ENCODE measurements at regions not wholly inside any gene's neighbourhood (a gene's known extent, or its start where the extent isn't known, plus 50 kb on each side); places are given as distances from the start of the nearest gene placed in this dataset.

DNA sequence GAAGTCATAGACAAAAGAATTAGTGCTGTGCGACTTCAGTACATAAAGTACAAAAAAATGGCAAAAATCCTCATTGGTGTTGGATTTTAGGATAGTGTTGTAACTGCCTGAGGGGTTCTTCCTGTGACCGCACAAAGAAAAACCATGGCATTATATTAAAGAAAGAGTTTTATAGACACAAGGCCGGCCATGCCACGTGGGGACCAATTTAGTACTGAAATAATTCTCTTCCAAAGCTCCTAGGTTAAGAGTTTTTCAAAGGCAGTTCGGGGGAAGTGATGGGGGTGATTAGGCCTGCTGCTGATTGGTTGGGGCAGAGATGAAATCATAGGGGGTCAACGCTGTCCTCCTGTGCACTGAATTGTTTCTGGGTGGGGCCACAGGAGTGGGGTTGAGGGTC lies 150.9 kb upstream of the EEA1 start:
- no peak overlapping the region for H3K27ac ChIP-seq
- no peak for DNase-seq
- H3K27me3 ChIP-seq (ENCODE audit: insufficient read depth, low read depth, severe bottlenecking), result no peaks in the 10 kb centered on the region
- H3K36me3 ChIP-seq, result no peaks in the 10 kb centered on the region
- no peak overlapping the region for H3K4me3 ChIP-seq (ENCODE audit: low read depth, low read length)
- H3K9me3 ChIP-seq (ENCODE audit: severe bottlenecking), result no peaks in the 10 kb centered on the region
- TF ChIP-seq, protein P1, sequence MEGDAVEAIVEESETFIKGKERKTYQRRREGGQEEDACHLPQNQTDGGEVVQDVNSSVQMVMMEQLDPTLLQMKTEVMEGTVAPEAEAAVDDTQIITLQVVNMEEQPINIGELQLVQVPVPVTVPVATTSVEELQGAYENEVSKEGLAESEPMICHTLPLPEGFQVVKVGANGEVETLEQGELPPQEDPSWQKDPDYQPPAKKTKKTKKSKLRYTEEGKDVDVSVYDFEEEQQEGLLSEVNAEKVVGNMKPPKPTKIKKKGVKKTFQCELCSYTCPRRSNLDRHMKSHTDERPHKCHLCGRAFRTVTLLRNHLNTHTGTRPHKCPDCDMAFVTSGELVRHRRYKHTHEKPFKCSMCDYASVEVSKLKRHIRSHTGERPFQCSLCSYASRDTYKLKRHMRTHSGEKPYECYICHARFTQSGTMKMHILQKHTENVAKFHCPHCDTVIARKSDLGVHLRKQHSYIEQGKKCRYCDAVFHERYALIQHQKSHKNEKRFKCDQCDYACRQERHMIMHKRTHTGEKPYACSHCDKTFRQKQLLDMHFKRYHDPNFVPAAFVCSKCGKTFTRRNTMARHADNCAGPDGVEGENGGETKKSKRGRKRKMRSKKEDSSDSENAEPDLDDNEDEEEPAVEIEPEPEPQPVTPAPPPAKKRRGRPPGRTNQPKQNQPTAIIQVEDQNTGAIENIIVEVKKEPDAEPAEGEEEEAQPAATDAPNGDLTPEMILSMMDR (IDR thresholded peaks at IDR 0.05; ENCODE audit: low read depth, low read length), result no peak

DNA sequence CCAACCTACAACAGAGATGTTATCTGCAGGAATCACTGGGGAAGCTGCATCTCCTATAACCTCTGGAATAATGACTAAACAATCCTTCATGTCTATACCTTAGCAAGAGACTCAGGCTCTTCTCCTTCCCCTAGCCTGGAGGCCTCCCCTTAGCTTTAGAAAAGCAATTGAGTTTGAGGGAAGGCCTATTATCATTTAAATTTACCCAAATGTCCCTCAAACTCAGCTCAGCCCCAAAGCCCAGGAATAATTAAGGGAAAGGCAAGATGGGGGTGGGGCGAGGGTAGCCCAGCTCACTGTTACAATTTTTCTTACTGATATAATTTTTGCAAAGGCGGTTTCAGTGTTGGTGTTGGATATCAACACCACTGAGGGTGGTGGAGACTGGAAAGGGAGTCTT lies 151.4 kb upstream of the EEA1 start:
- Histone ChIP-seq H3K27me3 (ENCODE audit: insufficient read depth, low read depth, severe bottlenecking) (no peaks in the 10 kb centered on the region), H3K4me3 (ENCODE audit: low read depth, low read length) (no peak overlapping the region), H3K9me3 (ENCODE audit: severe bottlenecking) (no peaks in the 10 kb centered on the region), H3K27ac (no peak overlapping the region), H3K36me3 (no peaks in the 10 kb centered on the region)
- DNase-seq, result no peak
- TF ChIP-seq, protein P1 (IDR thresholded peaks at IDR 0.05; ENCODE audit: low read depth, low read length), result no peak

DNA sequence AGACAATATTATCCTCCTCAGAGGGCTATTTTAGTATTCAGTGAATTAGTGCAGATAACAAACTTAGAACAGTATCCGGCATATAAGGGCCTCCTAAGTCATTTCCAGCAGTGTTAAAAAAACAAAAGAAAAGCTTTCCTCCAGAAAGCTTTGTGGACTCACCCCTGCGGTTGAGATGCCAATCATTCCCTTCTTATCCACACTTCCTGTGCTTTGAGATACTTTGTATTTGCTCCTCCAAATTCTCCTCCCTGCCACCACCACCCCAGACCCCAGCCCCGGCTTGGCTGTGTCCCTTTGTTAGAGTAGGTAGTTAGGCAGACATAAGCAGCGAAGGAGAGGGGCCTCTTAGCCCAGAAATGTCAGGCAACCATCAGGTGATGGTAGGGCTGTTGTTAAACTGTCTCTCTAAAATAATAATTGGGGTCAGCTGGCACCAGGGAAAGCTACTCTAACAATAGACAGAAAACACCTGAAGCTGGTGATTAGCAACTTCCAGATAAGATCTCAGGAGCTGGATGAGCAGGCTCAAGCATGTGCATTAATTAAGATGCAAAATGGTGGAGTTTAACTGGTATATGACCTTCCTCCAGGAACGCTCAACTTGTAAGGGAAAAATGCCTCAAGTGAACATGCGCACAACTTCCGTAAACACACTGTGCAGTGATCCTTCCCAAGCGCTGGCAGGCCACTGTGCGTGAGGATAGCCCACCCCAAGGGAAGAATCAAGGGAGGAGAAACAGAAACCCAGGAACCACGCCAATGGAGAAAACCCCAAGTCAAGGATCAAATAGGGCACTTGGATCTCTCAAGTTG lies 152.1 kb upstream of the EEA1 start:
- Histone ChIP-seq H3K9me3 (ENCODE audit: severe bottlenecking) (no peaks in the 10 kb centered on the region), H3K27me3 (ENCODE audit: insufficient read depth, low read depth, severe bottlenecking) (no peaks in the 10 kb centered on the region), H3K36me3 (no peaks in the 10 kb centered on the region), H3K4me3 (ENCODE audit: low read depth, low read length) (no peak overlapping the region), H3K27ac (no peak overlapping the region)
- DNase-seq, result no peak
- TF ChIP-seq, protein P1 (IDR thresholded peaks at IDR 0.05; ENCODE audit: low read depth, low read length), result no peak

DNA sequence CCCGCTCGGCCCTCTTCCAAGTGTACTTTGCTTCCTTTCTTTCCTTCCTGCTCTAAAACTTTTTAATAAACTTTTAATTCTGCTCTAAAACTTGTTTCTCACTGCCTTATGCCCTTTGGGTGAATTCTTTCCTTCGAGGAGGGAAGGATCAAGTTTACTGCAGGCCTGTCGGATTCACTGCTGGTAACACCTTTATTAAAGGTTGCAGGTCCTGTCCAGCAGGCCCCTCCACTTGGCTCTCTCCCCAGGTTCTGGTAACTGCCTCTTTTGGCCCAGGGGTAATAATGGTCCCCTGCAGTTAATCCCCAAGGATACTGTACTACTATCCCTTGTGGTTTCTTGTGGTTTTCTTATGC lies 152.7 kb upstream of the EEA1 start:
- no peaks in the 10 kb centered on the region for H3K27me3 ChIP-seq (ENCODE audit: insufficient read depth, low read depth, severe bottlenecking)
- H3K4me3 ChIP-seq (ENCODE audit: low read depth, low read length), result no peak overlapping the region
- DNase-seq, result no peak
- H3K36me3 ChIP-seq, result no peaks in the 10 kb centered on the region
- no peak overlapping the region for H3K27ac ChIP-seq
- TF ChIP-seq, protein P1 (IDR thresholded peaks at IDR 0.05; ENCODE audit: low read depth, low read length), result no peak
- no peaks in the 10 kb centered on the region for H3K9me3 ChIP-seq (ENCODE audit: severe bottlenecking)

DNA sequence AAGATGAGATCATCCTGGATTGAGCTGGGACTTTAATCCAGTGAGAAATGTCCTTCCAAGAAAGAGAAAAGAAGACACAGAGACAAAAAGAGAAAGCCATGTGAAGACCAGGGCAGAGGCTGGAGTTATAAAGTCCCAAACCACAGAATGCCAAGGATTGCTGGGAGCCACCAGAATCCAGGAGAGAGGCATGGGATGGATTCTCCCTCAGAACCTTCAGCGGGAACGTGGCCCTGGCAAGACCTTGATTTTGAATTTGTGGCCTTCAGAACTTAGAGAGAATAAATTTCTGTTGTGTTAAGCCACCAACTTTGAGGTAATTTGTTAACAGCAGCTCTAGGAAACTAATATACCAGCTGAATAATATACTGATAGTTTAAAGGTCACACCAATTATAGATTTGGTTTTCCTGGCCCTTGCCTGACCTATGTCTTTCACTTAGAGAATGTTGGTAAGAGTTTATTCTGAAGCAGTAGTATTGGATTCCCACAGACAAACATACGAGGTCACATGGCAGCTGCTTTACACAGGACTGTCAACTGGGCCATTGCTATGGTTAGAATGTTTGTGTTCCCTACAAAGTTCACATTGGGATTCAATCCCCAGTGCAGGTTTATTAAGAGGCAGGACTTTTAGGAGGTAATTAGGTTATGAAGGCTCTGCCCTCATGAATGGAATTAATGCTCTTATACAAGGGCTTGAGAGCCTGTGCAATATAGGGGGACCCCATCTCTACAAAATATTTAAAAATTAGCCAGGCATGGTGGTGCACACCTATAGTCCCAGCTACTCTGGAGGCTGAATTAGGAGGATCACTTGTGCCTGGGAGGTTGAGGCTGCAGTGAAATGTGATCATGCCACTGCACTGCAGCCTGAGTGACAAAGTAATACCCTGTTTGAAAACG lies 156.5 kb upstream of the EEA1 start:
- H3K36me3 ChIP-seq, result no peaks in the 10 kb centered on the region
- no peak overlapping the region for H3K4me3 ChIP-seq (ENCODE audit: low read depth, low read length)
- no peaks in the 10 kb centered on the region for H3K9me3 ChIP-seq (ENCODE audit: severe bottlenecking)
- TF ChIP-seq, protein P1 (IDR thresholded peaks at IDR 0.05; ENCODE audit: low read depth, low read length), result no peak
- no peaks in the 10 kb centered on the region for H3K27me3 ChIP-seq (ENCODE audit: insufficient read depth, low read depth, severe bottlenecking)
- DNase-seq, result no peak
- H3K27ac ChIP-seq, result no peak overlapping the region

Measured in WERI-Rb-1 (cell line).